ENCODE measurements at regions not wholly inside any gene's neighbourhood (a gene's known extent, or its start where the extent isn't known, plus 50 kb on each side); places are given as distances from the start of the nearest gene placed in this dataset.

GRCh38 chr13:51017516-51017915 lies 93.6 kb downstream of the C13orf42 start:
- no peak for TF ChIP-seq CTCF (IDR thresholded peaks at IDR 0.05)
- Histone ChIP-seq H3K36me3 (no peaks in the 10 kb centered on the region), H3K9me3 (peaks cover 7% of the 10 kb centered on the region), H3K27ac (no peak overlapping the region), H3K4me3 (no peak overlapping the region), H3K4me1 (no peaks in the 10 kb centered on the region), H3K27me3 (no peaks in the 10 kb centered on the region)
- intact Hi-C loops (cut with DNase I) = no loop called here
- DNase-seq (no peak), ATAC-seq (no peak)

GRCh38 chr13:51015973-51016372 lies 95.1 kb downstream of the C13orf42 start:
- intact Hi-C loops (cut with DNase I) = no loop called here
- DNase-seq = no peak
- no peak for TF ChIP-seq CTCF (IDR thresholded peaks at IDR 0.05)
- Histone ChIP-seq H3K4me1 (no peaks in the 10 kb centered on the region), H3K9me3 (peaks cover 7% of the 10 kb centered on the region), H3K4me3 (no peak overlapping the region), H3K36me3 (no peaks in the 10 kb centered on the region), H3K27ac (no peak overlapping the region), H3K27me3 (no peaks in the 10 kb centered on the region)
- no peak for ATAC-seq

DNA sequence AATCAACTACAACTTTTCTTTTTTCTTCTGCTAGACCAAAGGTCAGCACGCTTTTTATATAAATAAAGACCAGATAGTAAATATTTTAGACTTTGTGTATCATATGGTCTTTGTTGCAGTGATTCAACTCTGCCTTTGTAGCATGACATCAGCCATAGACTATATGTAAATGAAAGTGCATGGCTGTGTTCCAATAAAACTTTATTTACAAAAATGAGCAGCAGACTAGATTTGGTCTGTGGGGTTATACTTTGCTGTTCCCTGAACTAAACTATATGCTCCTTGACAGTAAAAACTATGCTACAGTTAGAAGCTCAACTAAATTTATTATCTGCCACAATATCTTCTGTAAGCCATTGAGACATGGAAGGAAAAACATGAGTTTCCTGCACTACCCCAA lies 100.0 kb downstream of the RNASEH2B start:
- H3K9me3 ChIP-seq = peaks cover 7% of the 10 kb centered on the region
- H3K27ac ChIP-seq = no peak overlapping the region
- no peak for ATAC-seq
- TF ChIP-seq CTCF (IDR thresholded peaks at IDR 0.05) = no peak
- no peaks in the 10 kb centered on the region for H3K4me1 ChIP-seq
- no peak overlapping the region for H3K4me3 ChIP-seq
- intact Hi-C loops (cut with DNase I) = no loop called here
- H3K27me3 ChIP-seq = no peaks in the 10 kb centered on the region
- no peaks in the 10 kb centered on the region for H3K36me3 ChIP-seq
- no peak for DNase-seq

- no peaks in the 10 kb centered on the region for H3K9me3 ChIP-seq
- H3K4me3 ChIP-seq = no peak overlapping the region
- H3K36me3 ChIP-seq = no peaks in the 10 kb centered on the region
- no peak overlapping the region for H3K27ac ChIP-seq
- ATAC-seq (no peak), DNase-seq (no peak)
- no peaks in the 10 kb centered on the region for H3K4me1 ChIP-seq
- TF ChIP-seq CTCF (IDR thresholded peaks at IDR 0.05) = no peak
- intact Hi-C loops (cut with DNase I) = no loop called here
- no peaks in the 10 kb centered on the region for H3K27me3 ChIP-seq
Observed at GRCh38 chr13:51007216-51007615, 97.6 kb downstream of the RNASEH2B start.

DNA sequence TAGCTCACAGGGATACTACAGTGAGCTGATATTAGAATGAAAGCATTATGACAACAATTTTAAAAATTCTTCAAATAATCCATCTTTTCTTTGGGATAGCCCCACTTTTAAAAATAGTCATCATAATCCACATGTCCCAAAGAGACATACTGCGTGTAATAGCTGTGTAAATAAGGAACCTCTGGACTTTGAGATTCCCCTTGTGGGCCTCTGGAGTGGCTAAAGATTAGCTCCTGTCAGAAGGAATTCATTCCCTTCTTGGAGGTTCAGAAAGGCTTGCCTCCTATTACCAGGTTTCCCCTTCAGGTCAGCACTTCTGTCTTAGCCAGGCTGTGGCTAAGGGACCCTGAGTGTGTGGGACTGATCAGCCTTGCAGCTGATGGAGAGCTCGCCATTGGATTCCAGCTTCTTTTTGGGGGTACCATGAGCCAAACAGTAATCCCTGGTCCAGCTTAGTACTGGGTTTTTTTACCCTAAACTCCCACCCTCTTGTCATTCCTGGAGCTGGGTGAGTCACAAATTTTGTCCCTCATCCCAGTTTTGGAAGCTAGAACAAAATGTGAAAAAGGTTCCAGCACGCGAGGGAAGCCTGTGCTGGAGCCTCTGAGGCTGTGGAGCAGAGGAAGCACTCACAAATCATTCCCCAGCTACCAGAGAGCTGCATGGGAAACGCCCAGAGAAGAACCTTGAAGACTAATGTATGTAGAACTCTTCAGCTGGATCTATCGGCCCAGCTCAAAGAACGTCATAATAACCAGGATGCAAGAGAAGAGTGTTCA lies 96.7 kb downstream of the RNASEH2B start:
- intact Hi-C loops (cut with DNase I) = no loop called here
- DNase-seq (no peak), ATAC-seq (no peak)
- TF ChIP-seq CTCF (IDR thresholded peaks at IDR 0.05) = no peak
- no peak overlapping the region for H3K4me3 ChIP-seq
- no peaks in the 10 kb centered on the region for H3K4me1 ChIP-seq
- peak overlapping the region; percentile 17 for H3K27ac ChIP-seq
- H3K36me3 ChIP-seq = no peaks in the 10 kb centered on the region
- H3K27me3 ChIP-seq = no peaks in the 10 kb centered on the region
- H3K9me3 ChIP-seq = no peaks in the 10 kb centered on the region

All from upper lobe of right lung (tissue), 1 donor.